Endothelial cell of umbilical vein (primary cell): ENCODE measurements at regions not wholly inside any gene's neighbourhood (a gene's known extent, or its start where the extent isn't known, plus 50 kb on each side); places are given as distances from the start of the nearest gene placed in this dataset.

Experiments used
- CTCF ChIP-seq, 2 donors: IDR thresholded peaks; 1 replicate in 1 of 2; 2 replicates in 1 of 2; pipeline ENCODE4 v1.5.1; 2011; ENCODE audit warnings: low read length in 2 of 2, mild to moderate bottlenecking in 2 of 2, moderate library complexity in 2 of 2, control low read depth in 1 of 2, inconsistent platforms in 1 of 2, low read depth in 1 of 2; ENCODE audit not compliant: insufficient read depth in 1 of 2; ENCODE audit errors: extremely low read depth in 1 of 2
- GATA2 ChIP-seq: IDR thresholded peaks from 2 replicates; pipeline ENCODE4 v1.7.0; 2011; ENCODE audit warnings: low read depth, mild to moderate bottlenecking, moderate library complexity, mixed read lengths, low read length; ENCODE audit not compliant: insufficient read length, insufficient read depth
- JUN ChIP-seq: IDR thresholded peaks from 2 replicates; pipeline ENCODE4 v1.6.1; 2011; ENCODE audit warnings: borderline replicate concordance, low read depth; ENCODE audit not compliant: insufficient read length, insufficient read depth
- MYC ChIP-seq: IDR thresholded peaks from one replicate; pipeline ENCODE4 v1.6.1; 2011; ENCODE audit warnings: mild to moderate bottlenecking, low read depth, low read length
- POLR2A ChIP-seq: IDR thresholded peaks from 2 replicates; pipeline ENCODE4 v1.6.1; 2012; ENCODE audit warnings: low read depth, mild to moderate bottlenecking, control low read depth, low read length
- POLR2AphosphoS5 ChIP-seq: IDR thresholded peaks from 2 replicates; pipeline ENCODE4 v1.6.1; 2012; ENCODE audit warnings: low read depth, mild to moderate bottlenecking, control low read depth, low read length, moderate library complexity; ENCODE audit not compliant: insufficient read depth

- TF ChIP-seq POLR2AphosphoS5 (no peak), POLR2A (no peak), CTCF (IDR thresholded peaks at IDR 0.05; ENCODE audit: extremely low read depth in 1 of 2, insufficient read depth in 1 of 2, low read depth in 1 of 2, low read length in 2 of 2) (no peak), MYC (no peak), JUN (no peak), GATA2 (no peak)
These were observed 335.9 kb upstream of the DPYD start for GRCh38 chr1:98256700-98257099.
